ENCODE measurements at regions not wholly inside any gene's neighbourhood (a gene's known extent, or its start where the extent isn't known, plus 50 kb on each side); places are given as distances from the start of the nearest gene placed in this dataset.

- TF ChIP-seq TSHZ2 (CRISPR knock-in tag; IDR thresholded peaks at IDR 0.05) (no peak), OSR1 (CRISPR knock-in tag; IDR thresholded peaks at IDR 0.05) (no peak), TOX (CRISPR knock-in tag; IDR thresholded peaks at IDR 0.05; ENCODE audit: borderline replicate concordance) (no peak), ZFP3 (CRISPR knock-in tag; IDR thresholded peaks at IDR 0.05) (no peak), ZNF8 (CRISPR knock-in tag; IDR thresholded peaks at IDR 0.05) (no peak)
These were observed 1384.0 kb downstream of the BRD1 start (continued) for GRCh38 chr22:48443680-48444079.

- ATAC-seq = no peak
- TF ChIP-seq BACH2 (CRISPR knock-in tag; IDR thresholded peaks at IDR 0.05; ENCODE audit: borderline replicate concordance) = no peak
- no peak for TF ChIP-seq POU6F1 (CRISPR knock-in tag; IDR thresholded peaks at IDR 0.05; ENCODE audit: borderline replicate concordance, low read depth)
- no peak for TF ChIP-seq ZFP30 (CRISPR knock-in tag; IDR thresholded peaks at IDR 0.05)
- no peak for TF ChIP-seq TCF4 (CRISPR knock-in tag; IDR thresholded peaks at IDR 0.05; ENCODE audit: borderline replicate concordance)
- no peak for TF ChIP-seq PPARA (CRISPR knock-in tag; IDR thresholded peaks at IDR 0.05; ENCODE audit: borderline replicate concordance)
- no peak for TF ChIP-seq PATZ1 (CRISPR knock-in tag; IDR thresholded peaks at IDR 0.05; ENCODE audit: borderline replicate concordance)
- no peak for TF ChIP-seq ISL1 (CRISPR knock-in tag; IDR thresholded peaks at IDR 0.05)
- TF ChIP-seq ZNF8 (CRISPR knock-in tag; IDR thresholded peaks at IDR 0.05) = no peak
- no peak for TF ChIP-seq TOX (CRISPR knock-in tag; IDR thresholded peaks at IDR 0.05; ENCODE audit: borderline replicate concordance)
These were observed 1385.0 kb downstream of the BRD1 start for GRCh38 chr22:48442663-48443062.

GRCh38 chr22:48441553-48441850, 1386.2 kb downstream of the BRD1 start:
- no peak for TF ChIP-seq ZNF70 (CRISPR knock-in tag; IDR thresholded peaks at IDR 0.05)
- no peak for TF ChIP-seq TSHZ2 (CRISPR knock-in tag; IDR thresholded peaks at IDR 0.05)
- no peak for TF ChIP-seq BACH2 (CRISPR knock-in tag; IDR thresholded peaks at IDR 0.05; ENCODE audit: borderline replicate concordance)
- no peak for TF ChIP-seq OSR1 (CRISPR knock-in tag; IDR thresholded peaks at IDR 0.05)
- TF ChIP-seq ZNF8 (CRISPR knock-in tag; IDR thresholded peaks at IDR 0.05) = no peak
- TF ChIP-seq ZFP30 (CRISPR knock-in tag; IDR thresholded peaks at IDR 0.05) = no peak
- TF ChIP-seq POU6F1 (CRISPR knock-in tag; IDR thresholded peaks at IDR 0.05; ENCODE audit: borderline replicate concordance, low read depth) = no peak
- TF ChIP-seq ISL1 (CRISPR knock-in tag; IDR thresholded peaks at IDR 0.05) = no peak
- no peak for ATAC-seq

- no peak for ATAC-seq
- no peak for TF ChIP-seq OSR1 (CRISPR knock-in tag; IDR thresholded peaks at IDR 0.05)
- no peak for TF ChIP-seq PPARA (CRISPR knock-in tag; IDR thresholded peaks at IDR 0.05; ENCODE audit: borderline replicate concordance)
- no peak for TF ChIP-seq CSDC2 (CRISPR knock-in tag; IDR thresholded peaks at IDR 0.05)
- no peak for TF ChIP-seq ZNF565 (CRISPR knock-in tag; conservative IDR thresholded peaks at IDR 0.05; ENCODE audit: low read depth)
- TF ChIP-seq POU6F1 (CRISPR knock-in tag; IDR thresholded peaks at IDR 0.05; ENCODE audit: borderline replicate concordance, low read depth) = no peak
These were observed 1386.8 kb downstream of the BRD1 start for GRCh38 chr22:48440673-48441552.

Measured in SK-N-SH treated with all-trans-retinoic acid at 6 μM for 48 hours (cell line).